ENCODE measurements at regions not wholly inside any gene's neighbourhood (a gene's known extent, or its start where the extent isn't known, plus 50 kb on each side); places are given as distances from the start of the nearest gene placed in this dataset.

- SMC1A ChIA-PET (ENCODE audit: uncharacterized antibody, unreplicated experiment), result no interaction called here
- Histone ChIP-seq H3K9me3 (replicated peaks; ENCODE audit: control insufficient read depth, insufficient read depth, low read length) (no peaks in the 10 kb centered on the region), H3K4me2 (ENCODE audit: control insufficient read depth, insufficient read depth) (no peak overlapping the region), H3K36me3 (ENCODE audit: control insufficient read depth in 2 of 2, insufficient read depth in 2 of 2, low read length in 1 of 2) (no peaks in the 10 kb centered on the region), H3K27ac (ENCODE audit: control insufficient read depth, insufficient read depth) (no peak overlapping the region), H3K4me3 (no peak overlapping the region), H2AFZ (ENCODE audit: control insufficient read depth, low read depth, low read length) (no peak overlapping the region), H4K20me1 (ENCODE audit: control insufficient read depth, insufficient read depth) (no peaks in the 10 kb centered on the region), H3K79me2 (ENCODE audit: control insufficient read depth, insufficient read depth, low read length) (no peaks in the 10 kb centered on the region), H3K4me1 (ENCODE audit: control insufficient read depth, insufficient read depth, low read length) (no peaks in the 10 kb centered on the region), H3K27me3 (replicated peaks in 1 of 2; ENCODE audit: control insufficient read depth in 2 of 2, insufficient read depth in 2 of 2, low read length in 1 of 2) (no peaks in the 10 kb centered on the region), H3K9ac (ENCODE audit: control insufficient read depth, insufficient read depth, low read length) (no peak overlapping the region)
- ATAC-seq, result no peak
- RAD21 ChIA-PET (ENCODE audit: unreplicated experiment), result no interaction called here
- TF ChIP-seq E2F8 (IDR thresholded peaks at IDR 0.05; ENCODE audit: low read depth, partially characterized antibody) (no peak), RB1 (IDR thresholded peaks at IDR 0.05; ENCODE audit: borderline replicate concordance) (no peak), USF2 (IDR thresholded peaks at IDR 0.05; ENCODE audit: borderline replicate concordance, low read depth, low read length) (no peak), RELB (IDR thresholded peaks at IDR 0.05; ENCODE audit: low read depth) (no peak), BCL11A (IDR thresholded peaks at IDR 0.05; ENCODE audit: low read depth, low read length) (no peak), NR2C1 (IDR thresholded peaks at IDR 0.05) (no peak)
- POLR2A ChIA-PET, result no interaction called here
- 56% methylated on average over 7 of the region's 7 CpGs for WGBS (ENCODE audit: insufficient coverage, insufficient replicate concordance, low lambda C conversion rate, missing lambda C conversion rate)
- no peak for FAIRE-seq
- in situ Hi-C loops (cut with MboI) (no loop called here), intact Hi-C loops (cut with micrococcal nuclease; ENCODE audit: unreplicated experiment) (no loop called here)
- DNase-seq (ENCODE audit: low read depth, low spot score), result no peak
- BruUV-seq (replicated peaks), result no TSS peak
- CTCF ChIA-PET, result interaction anchor here (0.9 to 1.4 kb wide), 2 partner anchors 9 to 366 kb away, joined by 3 read pairs; no protein-coding TSS in a partner anchor
Measured at GRCh38 chr12:76644950-76645349, 85.4 kb upstream of the OSBPL8 start.
